Mesothelial cell of epicardium (in vitro differentiated cells): ENCODE measurements at regions not wholly inside any gene's neighbourhood (a gene's known extent, or its start where the extent isn't known, plus 50 kb on each side); places are given as distances from the start of the nearest gene placed in this dataset.

Experiments
- DNase-seq, 2 experiments: peaks; one replicate each; pipeline ENCODE4 v3.0.0; 2021; ENCODE audit warnings: low spot score in 2 of 2; ENCODE audit not compliant: unreplicated experiment in 2 of 2
- H3K27ac Mint-ChIP-seq: 2 replicates; pipeline ENCODE4 v1.8.0; 2021; ENCODE audit warnings: mixed read lengths
- H3K27me3 Mint-ChIP-seq: 2 replicates; pipeline ENCODE4 v1.8.0; 2021; ENCODE audit warnings: low read depth, mixed read lengths
- H3K36me3 Mint-ChIP-seq: 2 replicates; pipeline ENCODE4 v1.8.0; 2021; ENCODE audit warnings: mixed read lengths
- H3K4me1 Mint-ChIP-seq: 2 replicates; pipeline ENCODE4 v1.8.0; 2021; ENCODE audit warnings: mixed read lengths
- H3K4me3 Mint-ChIP-seq: 2 replicates; pipeline ENCODE4 v1.8.0; 2021; ENCODE audit warnings: mild to moderate bottlenecking, moderate library complexity, mixed read lengths
- H3K9me3 Mint-ChIP-seq: 2 replicates; pipeline ENCODE4 v1.8.0; 2021; ENCODE audit warnings: mixed read lengths
- CTCF ChIP-seq: fragments of 200-600 bp; sonication (generic); IDR thresholded peaks from one replicate; pipeline ENCODE4 v1.5.0; 2021; ENCODE audit warnings: antibody characterized with exemption; ENCODE audit not compliant: unreplicated experiment

GRCh38 chr11:34567733-34568132, 53.2 kb upstream of the EHF start:
- Mint-ChIP-seq H3K4me3 (no peak overlapping the region), H3K27ac (no peak overlapping the region), H3K27me3 (peaks cover 20% of the 10 kb centered on the region), H3K4me1 (peaks cover 4% of the 10 kb centered on the region), H3K36me3 (no peaks in the 10 kb centered on the region), H3K9me3 (no peaks in the 10 kb centered on the region)
- DNase-seq: no peak
- no peak for TF ChIP-seq CTCF

GRCh38 chr11:34570584-34570983, 50.3 kb upstream of the EHF start:
- DNase-seq: no peak
- Mint-ChIP-seq H3K27ac (no peak overlapping the region), H3K36me3 (no peaks in the 10 kb centered on the region), H3K27me3 (peaks cover 14% of the 10 kb centered on the region), H3K4me1 (no peaks in the 10 kb centered on the region), H3K4me3 (no peak overlapping the region), H3K9me3 (no peaks in the 10 kb centered on the region)
- no peak for TF ChIP-seq CTCF
